ENCODE measurements at regions not wholly inside any gene's neighbourhood (a gene's known extent, or its start where the extent isn't known, plus 50 kb on each side); places are given as distances from the start of the nearest gene placed in this dataset.

DNA sequence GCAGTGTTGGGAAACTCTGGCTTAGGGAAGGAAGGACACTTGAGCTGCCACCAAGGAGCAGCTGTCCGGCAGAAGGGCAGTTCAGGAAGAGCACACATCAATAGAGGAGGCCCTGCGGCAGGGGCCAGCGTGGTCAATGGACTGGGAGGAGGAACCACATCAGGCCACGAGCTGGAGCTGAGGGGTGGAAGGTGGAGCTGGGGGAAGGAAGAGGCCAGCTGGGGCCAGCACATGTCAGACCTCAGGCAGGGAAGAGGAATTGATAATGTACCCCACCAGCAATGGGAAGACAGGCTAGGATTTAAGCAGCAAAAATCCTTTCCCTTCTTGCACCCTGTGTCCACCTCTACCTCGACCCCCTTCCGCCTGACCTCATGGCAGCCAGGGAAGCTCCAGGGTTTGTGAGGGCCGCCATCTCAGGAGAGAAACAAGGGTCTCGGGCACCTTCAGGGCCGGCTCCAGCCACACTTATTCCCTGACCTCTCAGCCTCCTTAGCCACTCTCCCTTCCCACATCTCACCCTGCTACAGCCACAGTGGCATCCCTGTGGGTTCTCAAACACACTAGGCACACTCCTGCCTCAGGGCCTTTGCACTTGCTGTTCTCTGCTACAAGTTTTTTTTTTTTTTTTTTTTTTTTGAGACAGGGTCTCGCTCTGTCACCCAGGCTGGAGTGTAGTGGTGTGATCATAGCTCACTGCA lies 157.8 kb upstream of the GRK3 start:
- Histone ChIP-seq H3K27me3 (ENCODE audit: control insufficient read depth in 4 of 4, insufficient read depth in 4 of 4, low read length in 3 of 4) (no peaks in the 10 kb centered on the region), H3K4me1 (ENCODE audit: control insufficient read depth in 4 of 4, insufficient read depth in 4 of 4, low read length in 3 of 4) (peaks cover 5 to 30% (median 26%) of the 10 kb centered on the region in 4 donors), H3K9me3 (ENCODE audit: control insufficient read depth in 4 of 4, low read length in 3 of 4) (no peaks in the 10 kb centered on the region), H3K9ac (ENCODE audit: low read depth in 1 of 2, low read length in 2 of 2) (no peak overlapping the region), H3K27ac (ENCODE audit: low read depth in 1 of 2, low read length in 2 of 2) (no peak overlapping the region), H3K4me3 (ENCODE audit: low read depth in 1 of 3, low read length in 3 of 3) (no peak overlapping the region), H3K36me3 (ENCODE audit: control insufficient read depth in 4 of 4, insufficient read depth in 3 of 4, low read depth in 1 of 4, low read length in 3 of 4) (no peaks in the 10 kb centered on the region)
- WGBS, result 89% methylated on average over 10 of the region's 10 CpGs
- DNase-seq (ENCODE audit: low spot score), result no peak
- TF ChIP-seq FOXA1 (IDR thresholded peaks at IDR 0.05) (no peak), HNF4G (IDR thresholded peaks at IDR 0.05) (no peak), HNF4A (conservative IDR thresholded peaks at IDR 0.05) (no peak), SP1 (IDR thresholded peaks at IDR 0.05) (no peak), RAD21 (IDR thresholded peaks at IDR 0.05) (no peak), NR2F2 (IDR thresholded peaks at IDR 0.05) (no peak), EGR1 (IDR thresholded peaks at IDR 0.05; ENCODE audit: low read depth in 2 of 2) (no peak), RXRA (IDR thresholded peaks at IDR 0.05) (no peak), GABPA (IDR thresholded peaks at IDR 0.05 in 1 of 2, conservative IDR thresholded peaks at IDR 0.05 in 1 of 2) (no peak), JUND (IDR thresholded peaks at IDR 0.05) (no peak), FOXA2 (IDR thresholded peaks at IDR 0.05) (no peak)
- TF ChIP-seq, protein P1, sequence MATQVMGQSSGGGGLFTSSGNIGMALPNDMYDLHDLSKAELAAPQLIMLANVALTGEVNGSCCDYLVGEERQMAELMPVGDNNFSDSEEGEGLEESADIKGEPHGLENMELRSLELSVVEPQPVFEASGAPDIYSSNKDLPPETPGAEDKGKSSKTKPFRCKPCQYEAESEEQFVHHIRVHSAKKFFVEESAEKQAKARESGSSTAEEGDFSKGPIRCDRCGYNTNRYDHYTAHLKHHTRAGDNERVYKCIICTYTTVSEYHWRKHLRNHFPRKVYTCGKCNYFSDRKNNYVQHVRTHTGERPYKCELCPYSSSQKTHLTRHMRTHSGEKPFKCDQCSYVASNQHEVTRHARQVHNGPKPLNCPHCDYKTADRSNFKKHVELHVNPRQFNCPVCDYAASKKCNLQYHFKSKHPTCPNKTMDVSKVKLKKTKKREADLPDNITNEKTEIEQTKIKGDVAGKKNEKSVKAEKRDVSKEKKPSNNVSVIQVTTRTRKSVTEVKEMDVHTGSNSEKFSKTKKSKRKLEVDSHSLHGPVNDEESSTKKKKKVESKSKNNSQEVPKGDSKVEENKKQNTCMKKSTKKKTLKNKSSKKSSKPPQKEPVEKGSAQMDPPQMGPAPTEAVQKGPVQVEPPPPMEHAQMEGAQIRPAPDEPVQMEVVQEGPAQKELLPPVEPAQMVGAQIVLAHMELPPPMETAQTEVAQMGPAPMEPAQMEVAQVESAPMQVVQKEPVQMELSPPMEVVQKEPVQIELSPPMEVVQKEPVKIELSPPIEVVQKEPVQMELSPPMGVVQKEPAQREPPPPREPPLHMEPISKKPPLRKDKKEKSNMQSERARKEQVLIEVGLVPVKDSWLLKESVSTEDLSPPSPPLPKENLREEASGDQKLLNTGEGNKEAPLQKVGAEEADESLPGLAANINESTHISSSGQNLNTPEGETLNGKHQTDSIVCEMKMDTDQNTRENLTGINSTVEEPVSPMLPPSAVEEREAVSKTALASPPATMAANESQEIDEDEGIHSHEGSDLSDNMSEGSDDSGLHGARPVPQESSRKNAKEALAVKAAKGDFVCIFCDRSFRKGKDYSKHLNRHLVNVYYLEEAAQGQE (IDR thresholded peaks at IDR 0.05), result no peak
- TF ChIP-seq, protein P2, sequence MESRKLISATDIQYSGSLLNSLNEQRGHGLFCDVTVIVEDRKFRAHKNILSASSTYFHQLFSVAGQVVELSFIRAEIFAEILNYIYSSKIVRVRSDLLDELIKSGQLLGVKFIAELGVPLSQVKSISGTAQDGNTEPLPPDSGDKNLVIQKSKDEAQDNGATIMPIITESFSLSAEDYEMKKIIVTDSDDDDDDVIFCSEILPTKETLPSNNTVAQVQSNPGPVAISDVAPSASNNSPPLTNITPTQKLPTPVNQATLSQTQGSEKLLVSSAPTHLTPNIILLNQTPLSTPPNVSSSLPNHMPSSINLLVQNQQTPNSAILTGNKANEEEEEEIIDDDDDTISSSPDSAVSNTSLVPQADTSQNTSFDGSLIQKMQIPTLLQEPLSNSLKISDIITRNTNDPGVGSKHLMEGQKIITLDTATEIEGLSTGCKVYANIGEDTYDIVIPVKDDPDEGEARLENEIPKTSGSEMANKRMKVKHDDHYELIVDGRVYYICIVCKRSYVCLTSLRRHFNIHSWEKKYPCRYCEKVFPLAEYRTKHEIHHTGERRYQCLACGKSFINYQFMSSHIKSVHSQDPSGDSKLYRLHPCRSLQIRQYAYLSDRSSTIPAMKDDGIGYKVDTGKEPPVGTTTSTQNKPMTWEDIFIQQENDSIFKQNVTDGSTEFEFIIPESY (IDR thresholded peaks at IDR 0.05), result no peak
- TF ChIP-seq, protein P3, sequence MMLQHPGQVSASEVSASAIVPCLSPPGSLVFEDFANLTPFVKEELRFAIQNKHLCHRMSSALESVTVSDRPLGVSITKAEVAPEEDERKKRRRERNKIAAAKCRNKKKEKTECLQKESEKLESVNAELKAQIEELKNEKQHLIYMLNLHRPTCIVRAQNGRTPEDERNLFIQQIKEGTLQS (IDR thresholded peaks at IDR 0.05), result no peak
- TF ChIP-seq, protein P4, sequence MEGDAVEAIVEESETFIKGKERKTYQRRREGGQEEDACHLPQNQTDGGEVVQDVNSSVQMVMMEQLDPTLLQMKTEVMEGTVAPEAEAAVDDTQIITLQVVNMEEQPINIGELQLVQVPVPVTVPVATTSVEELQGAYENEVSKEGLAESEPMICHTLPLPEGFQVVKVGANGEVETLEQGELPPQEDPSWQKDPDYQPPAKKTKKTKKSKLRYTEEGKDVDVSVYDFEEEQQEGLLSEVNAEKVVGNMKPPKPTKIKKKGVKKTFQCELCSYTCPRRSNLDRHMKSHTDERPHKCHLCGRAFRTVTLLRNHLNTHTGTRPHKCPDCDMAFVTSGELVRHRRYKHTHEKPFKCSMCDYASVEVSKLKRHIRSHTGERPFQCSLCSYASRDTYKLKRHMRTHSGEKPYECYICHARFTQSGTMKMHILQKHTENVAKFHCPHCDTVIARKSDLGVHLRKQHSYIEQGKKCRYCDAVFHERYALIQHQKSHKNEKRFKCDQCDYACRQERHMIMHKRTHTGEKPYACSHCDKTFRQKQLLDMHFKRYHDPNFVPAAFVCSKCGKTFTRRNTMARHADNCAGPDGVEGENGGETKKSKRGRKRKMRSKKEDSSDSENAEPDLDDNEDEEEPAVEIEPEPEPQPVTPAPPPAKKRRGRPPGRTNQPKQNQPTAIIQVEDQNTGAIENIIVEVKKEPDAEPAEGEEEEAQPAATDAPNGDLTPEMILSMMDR (IDR thresholded peaks at IDR 0.05; ENCODE audit: low read depth, low read length, missing input control), result no peak
- TF ChIP-seq, protein P5, sequence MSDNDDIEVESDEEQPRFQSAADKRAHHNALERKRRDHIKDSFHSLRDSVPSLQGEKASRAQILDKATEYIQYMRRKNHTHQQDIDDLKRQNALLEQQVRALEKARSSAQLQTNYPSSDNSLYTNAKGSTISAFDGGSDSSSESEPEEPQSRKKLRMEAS (IDR thresholded peaks at IDR 0.05), result no peak
